ENCODE measurements at regions not wholly inside any gene's neighbourhood (a gene's known extent, or its start where the extent isn't known, plus 50 kb on each side); places are given as distances from the start of the nearest gene placed in this dataset.

- Histone ChIP-seq H2BK20ac (ENCODE audit: low read depth, low read length, poor library complexity, severe bottlenecking) (no peak overlapping the region), H3K23me2 (ENCODE audit: insufficient read length, low read depth, low read length, poor library complexity, severe bottlenecking) (no peaks in the 10 kb centered on the region), H3K79me2 (ENCODE audit: insufficient read depth, low read length) (no peaks in the 10 kb centered on the region), H3K9ac (ENCODE audit: extremely low read depth, insufficient read length, low read length) (no peak overlapping the region), H3K4ac (ENCODE audit: low read depth, low read length) (no peak overlapping the region), H3T11ph (ENCODE audit: low read length) (no peak overlapping the region), H3K4me2 (ENCODE audit: insufficient read depth, insufficient read length, low read length) (no peak overlapping the region), H3K79me1 (ENCODE audit: insufficient read depth, low read depth, low read length, poor library complexity, severe bottlenecking) (no peaks in the 10 kb centered on the region), H3K14ac (ENCODE audit: insufficient read depth, low read length) (no peak overlapping the region), H4K8ac (replicated peaks; ENCODE audit: insufficient read length, low read depth, low read length) (no peak overlapping the region), H3K9me3 (ENCODE audit: control insufficient read depth, low read depth, low read length) (no peaks in the 10 kb centered on the region), H2BK5ac (ENCODE audit: insufficient read length, low read length) (no peak overlapping the region), H4K20me1 (ENCODE audit: control insufficient read depth, insufficient read depth, insufficient read length) (no peaks in the 10 kb centered on the region), H3K4me1 (ENCODE audit: insufficient read depth, low read length) (no peaks in the 10 kb centered on the region; the same call in 1 of the 2 replicates), H3K18ac (ENCODE audit: insufficient read length, low read depth, low read length) (no peak overlapping the region), H2AK5ac (ENCODE audit: insufficient read length, low read length) (no peak overlapping the region), H4K5ac (ENCODE audit: insufficient read length, low read depth, low read length) (no peak overlapping the region), H2BK15ac (ENCODE audit: low read depth, low read length) (no peak overlapping the region), H4K91ac (ENCODE audit: insufficient read length, low read depth, low read length) (no peak overlapping the region), H3K56ac (ENCODE audit: insufficient read length, low read depth, low read length) (no peak overlapping the region), H2AFZ (ENCODE audit: low read length) (no peak overlapping the region), H3K27ac (ENCODE audit: insufficient read length, low read depth, low read length) (no peak overlapping the region), H2BK12ac (ENCODE audit: insufficient read length, low read depth, low read length) (no peak overlapping the region), H2BK120ac (ENCODE audit: low read depth, low read length, poor library complexity, severe bottlenecking) (no peak overlapping the region), H3K27me3 (ENCODE audit: insufficient read depth, low read length) (no peaks in the 10 kb centered on the region), H3K23ac (ENCODE audit: insufficient read length, low read depth, low read length) (no peak overlapping the region)
- Mint-ChIP-seq H3K4me3 (no peak overlapping the region), H3K4me1 (peaks cover 11 to 13% of the 10 kb centered on the region in 2 experiments), H3K27ac (peak overlapping the region in 1 of 3 experiments; percentile 65; a peak in 2 of 7 replicates), H3K36me3 (ENCODE audit: insufficient read depth in 1 of 3, low read depth in 3 of 3) (peaks cover 0 to 2% (median 0%) of the 10 kb centered on the region in 3 experiments; a peak in 3 of 7 replicates), H3K9me3 (no peaks in the 10 kb centered on the region), H3K27me3 (ENCODE audit: low read depth) (no peaks in the 10 kb centered on the region; the same call in 1 of the 2 replicates)
- WGBS (ENCODE audit: extremely low coverage, insufficient read length, low lambda C conversion rate), result no CpG with 5 or more reads among the region's 2 CpGs
- no peak for TF ChIP-seq CTCF (conservative IDR thresholded peaks at IDR 0.05)
- DNase-seq, result no peak
Measured at GRCh38 chr9:31259824-31260223, 1124.6 kb upstream of the ACO1 start.

Measured in H9 (cell line).